ENCODE measurements at regions not wholly inside any gene's neighbourhood (a gene's known extent, or its start where the extent isn't known, plus 50 kb on each side); places are given as distances from the start of the nearest gene placed in this dataset.

DNA sequence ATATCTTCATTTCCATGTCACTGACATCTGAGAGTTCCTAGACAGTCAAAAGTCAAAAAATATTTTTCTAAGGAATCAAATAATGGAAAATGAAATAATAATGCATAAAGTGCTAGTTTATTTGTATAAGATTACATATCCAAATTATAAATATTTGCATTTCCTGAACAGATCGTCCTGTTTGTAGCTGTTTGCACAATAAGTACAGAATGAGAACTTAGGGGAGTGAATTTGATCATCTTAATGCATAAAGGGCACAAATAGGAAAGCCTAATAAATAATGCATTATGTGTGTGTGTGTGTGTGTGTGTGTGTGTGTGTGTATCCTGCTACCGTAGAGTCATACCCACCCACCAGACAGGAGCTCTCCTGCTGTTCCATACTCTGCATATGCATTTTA, 521.0 kb upstream of the EPHA7 start:
- Mint-ChIP-seq H3K27ac (ENCODE audit: unreplicated experiment) (no peak overlapping the region), H3K4me3 (ENCODE audit: unreplicated experiment) (no peak overlapping the region), H3K4me1 (ENCODE audit: low read depth, unreplicated experiment) (no peaks in the 10 kb centered on the region), H3K36me3 (ENCODE audit: low read depth, unreplicated experiment) (no peaks in the 10 kb centered on the region), H3K27me3 (ENCODE audit: low read depth, unreplicated experiment) (no peaks in the 10 kb centered on the region), H3K9me3 (ENCODE audit: unreplicated experiment) (no peaks in the 10 kb centered on the region)
- H3K79me2 ChIP-seq (ENCODE audit: insufficient read depth, low read length) = no peaks in the 10 kb centered on the region
- H3K4me1 ChIP-seq (ENCODE audit: insufficient read depth, low read length) = no peaks in the 10 kb centered on the region
- no peaks in the 10 kb centered on the region for H4K20me1 ChIP-seq (ENCODE audit: insufficient read depth, low read length)
- no peak overlapping the region for H3K9ac ChIP-seq (ENCODE audit: low read length)
- no peak overlapping the region for H3K4me2 ChIP-seq (ENCODE audit: low read length)
- no peak overlapping the region for H3K27ac ChIP-seq (ENCODE audit: low read depth, low read length)
- H3K9me3 ChIP-seq (ENCODE audit: insufficient read depth, low read depth, low read length) = no peaks in the 10 kb centered on the region
- H3K4me3 ChIP-seq (ENCODE audit: insufficient read depth, low read depth, low read length) = no peak overlapping the region
- TF ChIP-seq CTCF (IDR thresholded peaks at IDR 0.05; ENCODE audit: insufficient read depth, low read depth, low read length) (no peak), EZH2 (IDR thresholded peaks at IDR 0.05; ENCODE audit: insufficient read depth, low read length) (no peak)
- FAIRE-seq (no peak), DNase-seq (ENCODE audit: low read depth) (no peak)
- no peaks in the 10 kb centered on the region for H3K27me3 ChIP-seq (ENCODE audit: insufficient read depth, low read length)
- H3K36me3 ChIP-seq (ENCODE audit: insufficient read depth, low read length) = no peaks in the 10 kb centered on the region
- H2AFZ ChIP-seq (ENCODE audit: low read depth, low read length) = no peak overlapping the region

GRCh38 chr6:93932175-93932574, 512.8 kb upstream of the EPHA7 start:
- no peaks in the 10 kb centered on the region for H3K27me3 ChIP-seq (ENCODE audit: insufficient read depth, low read length)
- Mint-ChIP-seq H3K36me3 (ENCODE audit: low read depth, unreplicated experiment) (no peaks in the 10 kb centered on the region), H3K27me3 (ENCODE audit: low read depth, unreplicated experiment) (no peaks in the 10 kb centered on the region), H3K27ac (ENCODE audit: unreplicated experiment) (no peak overlapping the region), H3K4me1 (ENCODE audit: low read depth, unreplicated experiment) (no peaks in the 10 kb centered on the region), H3K9me3 (ENCODE audit: unreplicated experiment) (no peaks in the 10 kb centered on the region), H3K4me3 (ENCODE audit: unreplicated experiment) (no peak overlapping the region)
- no peak for TF ChIP-seq EZH2 (IDR thresholded peaks at IDR 0.05; ENCODE audit: insufficient read depth, low read length)
- no peak for TF ChIP-seq CTCF (IDR thresholded peaks at IDR 0.05; ENCODE audit: insufficient read depth, low read depth, low read length)
- no peaks in the 10 kb centered on the region for H4K20me1 ChIP-seq (ENCODE audit: insufficient read depth, low read length)
- H3K27ac ChIP-seq (ENCODE audit: low read depth, low read length) = no peak overlapping the region
- DNase-seq (ENCODE audit: low read depth) (no peak), FAIRE-seq (no peak)
- no peak overlapping the region for H3K9ac ChIP-seq (ENCODE audit: low read length)
- no peak overlapping the region for H3K4me2 ChIP-seq (ENCODE audit: low read length)
- H3K4me1 ChIP-seq (ENCODE audit: insufficient read depth, low read length) = no peaks in the 10 kb centered on the region
- H3K79me2 ChIP-seq (ENCODE audit: insufficient read depth, low read length) = no peaks in the 10 kb centered on the region
- no peak overlapping the region for H2AFZ ChIP-seq (ENCODE audit: low read depth, low read length)
- H3K36me3 ChIP-seq (ENCODE audit: insufficient read depth, low read length) = no peaks in the 10 kb centered on the region
- no peak overlapping the region for H3K4me3 ChIP-seq (ENCODE audit: insufficient read depth, low read depth, low read length)
- H3K9me3 ChIP-seq (ENCODE audit: insufficient read depth, low read depth, low read length) = no peaks in the 10 kb centered on the region

GRCh38 chr6:93927731-93928130, 508.4 kb upstream of the EPHA7 start:
- no peaks in the 10 kb centered on the region for H3K4me1 ChIP-seq (ENCODE audit: insufficient read depth, low read length)
- FAIRE-seq = no peak
- no peaks in the 10 kb centered on the region for H3K9me3 ChIP-seq (ENCODE audit: insufficient read depth, low read depth, low read length)
- DNase-seq (ENCODE audit: low read depth) = no peak
- no peak overlapping the region for H3K27ac ChIP-seq (ENCODE audit: low read depth, low read length)
- H3K4me2 ChIP-seq (ENCODE audit: low read length) = no peak overlapping the region
- Mint-ChIP-seq H3K36me3 (ENCODE audit: low read depth, unreplicated experiment) (no peaks in the 10 kb centered on the region), H3K27ac (ENCODE audit: unreplicated experiment) (no peak overlapping the region), H3K4me1 (ENCODE audit: low read depth, unreplicated experiment) (no peaks in the 10 kb centered on the region), H3K4me3 (ENCODE audit: unreplicated experiment) (no peak overlapping the region), H3K9me3 (ENCODE audit: unreplicated experiment) (no peaks in the 10 kb centered on the region), H3K27me3 (ENCODE audit: low read depth, unreplicated experiment) (no peaks in the 10 kb centered on the region)
- TF ChIP-seq EZH2 (IDR thresholded peaks at IDR 0.05; ENCODE audit: insufficient read depth, low read length) (no peak), CTCF (IDR thresholded peaks at IDR 0.05; ENCODE audit: insufficient read depth, low read depth, low read length) (no peak)
- no peaks in the 10 kb centered on the region for H4K20me1 ChIP-seq (ENCODE audit: insufficient read depth, low read length)
- no peaks in the 10 kb centered on the region for H3K36me3 ChIP-seq (ENCODE audit: insufficient read depth, low read length)
- no peaks in the 10 kb centered on the region for H3K27me3 ChIP-seq (ENCODE audit: insufficient read depth, low read length)
- no peak overlapping the region for H2AFZ ChIP-seq (ENCODE audit: low read depth, low read length)
- no peaks in the 10 kb centered on the region for H3K79me2 ChIP-seq (ENCODE audit: insufficient read depth, low read length)
- H3K4me3 ChIP-seq (ENCODE audit: insufficient read depth, low read depth, low read length) = no peak overlapping the region
- H3K9ac ChIP-seq (ENCODE audit: low read length) = no peak overlapping the region

All from astrocyte (in vitro differentiated cells and primary cell).